ENCODE measurements at regions not wholly inside any gene's neighbourhood (a gene's known extent, or its start where the extent isn't known, plus 50 kb on each side); places are given as distances from the start of the nearest gene placed in this dataset.

DNA sequence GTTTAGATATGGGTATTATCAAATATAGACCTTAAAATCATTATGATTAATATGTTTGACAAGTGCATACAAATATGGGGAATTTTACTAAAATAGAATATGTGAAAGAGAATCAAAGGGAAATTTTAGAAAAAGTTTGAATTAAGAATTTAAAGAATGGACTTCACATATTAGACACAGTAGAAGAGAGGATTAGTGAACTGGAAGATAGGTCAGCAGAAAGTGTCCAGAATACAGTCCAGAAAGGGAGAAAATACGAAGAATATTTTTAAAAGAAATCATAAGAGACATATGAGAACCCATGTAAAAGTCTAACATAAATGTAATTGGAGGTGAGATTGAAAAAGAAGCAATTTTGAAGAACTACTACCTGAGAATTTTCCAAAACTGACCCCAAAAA is 139.9 kb downstream of the DTWD1 start:
- H3K9me3 ChIP-seq = no peaks in the 10 kb centered on the region
- no peaks in the 10 kb centered on the region for H3K36me3 ChIP-seq
- DNase-seq = no peak
- no peaks in the 10 kb centered on the region for H3K27me3 ChIP-seq
- intact Hi-C loops (cut with DNase I) = no loop called here
- 81 to 96% (median 90%) methylated on average over 1 of the region's 1 CpG for WGBS, 3 donors
- no peak overlapping the region for H3K27ac ChIP-seq
- no peaks in the 10 kb centered on the region for H3K4me1 ChIP-seq (ENCODE audit: insufficient read depth)
- H3K4me3 ChIP-seq = no peak overlapping the region
- no peak for TF ChIP-seq CTCF (IDR thresholded peaks at IDR 0.05)
- no peak for TF ChIP-seq EP300 (IDR thresholded peaks at IDR 0.05)
- no peak for TF ChIP-seq POLR2A (IDR thresholded peaks at IDR 0.05)

- no peak for DNase-seq
- no peak overlapping the region for H3K4me3 ChIP-seq
- H3K9me3 ChIP-seq = no peaks in the 10 kb centered on the region
- intact Hi-C loops (cut with DNase I) = no loop called here
- H3K36me3 ChIP-seq = no peaks in the 10 kb centered on the region
- no peak overlapping the region for H3K27ac ChIP-seq
- WGBS, 3 donors = 13 to 25% (median 16%) methylated on average over 1 of the region's 1 CpG
- H3K27me3 ChIP-seq = no peaks in the 10 kb centered on the region
- TF ChIP-seq EP300 (IDR thresholded peaks at IDR 0.05) = no peak
- TF ChIP-seq POLR2A (IDR thresholded peaks at IDR 0.05) = no peak
- no peak for TF ChIP-seq CTCF (IDR thresholded peaks at IDR 0.05)
- no peaks in the 10 kb centered on the region for H3K4me1 ChIP-seq (ENCODE audit: insufficient read depth)
Observed at GRCh38 chr15:49769225-49769624, 148.4 kb downstream of the DTWD1 start.

DNA sequence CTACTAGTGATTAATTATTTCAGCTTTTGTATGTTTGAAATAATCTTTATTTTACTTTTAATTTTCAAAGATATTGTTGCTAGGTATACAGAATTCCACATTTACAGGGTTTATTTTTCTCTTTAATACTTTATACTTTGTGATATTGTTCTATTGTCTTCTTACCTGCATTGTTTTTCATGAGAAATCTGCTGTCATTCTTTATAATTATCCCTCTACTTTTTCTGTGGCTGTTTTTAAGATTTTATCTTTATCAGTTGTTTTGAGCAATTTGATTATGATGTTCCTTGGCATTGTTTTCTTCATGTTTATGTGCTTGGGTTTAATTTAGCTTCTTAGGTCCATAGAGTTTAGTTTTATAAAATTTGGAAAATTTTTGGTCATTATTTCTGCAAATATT is 168.6 kb downstream of the DTWD1 start:
- Histone ChIP-seq H3K4me3 (no peak overlapping the region), H3K36me3 (no peaks in the 10 kb centered on the region), H3K4me1 (ENCODE audit: insufficient read depth) (no peaks in the 10 kb centered on the region), H3K9me3 (no peaks in the 10 kb centered on the region), H3K27ac (no peak overlapping the region), H3K27me3 (no peaks in the 10 kb centered on the region)
- TF ChIP-seq POLR2A (IDR thresholded peaks at IDR 0.05) = no peak
- TF ChIP-seq EP300 (IDR thresholded peaks at IDR 0.05) = no peak
- no peak for TF ChIP-seq CTCF (IDR thresholded peaks at IDR 0.05)
- DNase-seq = no peak
- intact Hi-C loops (cut with DNase I) = no loop called here

GRCh38 chr15:49793943-49794342 is 173.1 kb downstream of the DTWD1 start:
- no peaks in the 10 kb centered on the region for H3K36me3 ChIP-seq
- TF ChIP-seq POLR2A (IDR thresholded peaks at IDR 0.05) = no peak
- TF ChIP-seq EP300 (IDR thresholded peaks at IDR 0.05) = no peak
- no peak for TF ChIP-seq CTCF (IDR thresholded peaks at IDR 0.05)
- DNase-seq = no peak
- H3K4me3 ChIP-seq = no peak overlapping the region
- H3K9me3 ChIP-seq = no peaks in the 10 kb centered on the region
- WGBS, 3 donors = 90 to 94% (median 91%) methylated on average over 14 of the region's 14 CpGs
- H3K27ac ChIP-seq = no peak overlapping the region
- H3K27me3 ChIP-seq = no peaks in the 10 kb centered on the region
- intact Hi-C loops (cut with DNase I) = no loop called here
- H3K4me1 ChIP-seq (ENCODE audit: insufficient read depth) = no peaks in the 10 kb centered on the region

- TF ChIP-seq POLR2A (IDR thresholded peaks at IDR 0.05) (no peak), CTCF (IDR thresholded peaks at IDR 0.05) (no peak), EP300 (IDR thresholded peaks at IDR 0.05) (no peak)
- H3K36me3 ChIP-seq = no peaks in the 10 kb centered on the region
- intact Hi-C loops (cut with DNase I) = no loop called here
Observed at GRCh38 chr15:49801796-49802195, 180.9 kb downstream of the DTWD1 start.

More at GRCh38 chr15:49801796-49802195, 180.9 kb downstream of the DTWD1 start:
- Histone ChIP-seq H3K27ac (no peak overlapping the region), H3K4me1 (ENCODE audit: insufficient read depth) (no peaks in the 10 kb centered on the region), H3K9me3 (no peaks in the 10 kb centered on the region), H3K4me3 (no peak overlapping the region), H3K27me3 (no peaks in the 10 kb centered on the region)
- no peak for DNase-seq

Measured in ovary (tissue), 7 donors.